OCI-LY3 (cell line): ENCODE measurements at regions not wholly inside any gene's neighbourhood (a gene's known extent, or its start where the extent isn't known, plus 50 kb on each side); places are given as distances from the start of the nearest gene placed in this dataset.

Experiments
- H2AFZ ChIP-seq: fragments of 200-600, 300-600 bp; shearing (Covaris generic); 2 replicates; pipeline ENCODE4 v1.6.0; 2014; ENCODE audit warnings: antibody characterized with exemption, low read depth, low read length
- H3K27ac ChIP-seq: fragments of 200-600, 300-600 bp; sonication (generic); 2 replicates; pipeline ENCODE4 v1.5.1; 2014; ENCODE audit warnings: mild to moderate bottlenecking, low read length, moderate library complexity, mixed read lengths
- H3K27me3 ChIP-seq: fragments of 200-600, 300-600 bp; sonication (generic); 2 replicates; pipeline ENCODE4 v1.6.1; 2014; ENCODE audit warnings: low read depth, low read length, mixed read lengths
- H3K36me3 ChIP-seq: fragments of 200-600, 300-600 bp; sonication (generic); replicated peaks from 2 replicates; pipeline ENCODE3; 2014; ENCODE audit warnings: low read depth, low read length, mixed read lengths
- H3K4me1 ChIP-seq: fragments of 300-600, 200-600 bp; sonication (generic); 2 replicates; pipeline ENCODE4 v1.6.1; 2014; ENCODE audit warnings: low read length, mixed read lengths
- H3K4me2 ChIP-seq: fragments of 200-600, 300-600 bp; sonication (generic); 2 replicates; pipeline ENCODE4 v1.6.1; 2014; ENCODE audit warnings: low read length, mixed read lengths
- H3K4me3 ChIP-seq: fragments of 300-600, 200-600 bp; sonication (generic); 2 replicates; pipeline ENCODE4 v1.5.1; 2014; ENCODE audit warnings: antibody characterized with exemption, mild to moderate bottlenecking, low read length, moderate library complexity
- H3K79me2 ChIP-seq: fragments of 300-600, 200-600 bp; shearing (Covaris generic); 2 replicates; pipeline ENCODE4 v1.6.1; 2014; ENCODE audit warnings: mild to moderate bottlenecking, low read length, mixed read lengths
- H3K9ac ChIP-seq: fragments of 300-600, 200-600 bp; shearing (Covaris generic); 2 replicates; pipeline ENCODE4 v1.6.0; 2014; ENCODE audit warnings: mild to moderate bottlenecking, low read length, moderate library complexity
- H3K9me3 ChIP-seq: fragments of 200-600, 300-600 bp; shearing (Covaris generic); 2 replicates; pipeline ENCODE4 v1.6.1; 2014; ENCODE audit warnings: low read length, mixed read lengths; ENCODE audit not compliant: insufficient read depth
- H4K20me1 ChIP-seq: fragments of 200-600, 300-600 bp; sonication (generic); 2 replicates; pipeline ENCODE4 v1.6.1; 2016; ENCODE audit warnings: low read length, mixed read lengths; ENCODE audit not compliant: insufficient read depth
- CTCF ChIP-seq: fragments of 200-600, 300-600 bp; sonication (generic); IDR thresholded peaks from 2 replicates; pipeline ENCODE4 v1.5.1; 2014; ENCODE audit warnings: antibody characterized with exemption, low read length, low read depth
- EZH2phosphoT487 ChIP-seq: fragments of 200-600 bp; shearing (Covaris generic); IDR thresholded peaks from 2 replicates; pipeline ENCODE4 v1.6.1; 2018; ENCODE audit warnings: antibody characterized with exemption, mixed run types, low read depth

- Histone ChIP-seq H3K79me2 (no peaks in the 10 kb centered on the region), H3K4me1 (no peaks in the 10 kb centered on the region), H3K9me3 (no peaks in the 10 kb centered on the region), H3K27ac (no peak overlapping the region), H3K4me3 (no peak overlapping the region), H3K4me2 (no peak overlapping the region), H2AFZ (no peak overlapping the region), H3K9ac (no peak overlapping the region), H4K20me1 (no peaks in the 10 kb centered on the region), H3K36me3 (no peaks in the 10 kb centered on the region), H3K27me3 (no peaks in the 10 kb centered on the region)
- TF ChIP-seq CTCF: no peak
- no peak for TF ChIP-seq EZH2phosphoT487
These were observed 496.1 kb downstream of the RERGL start for GRCh38 chr12:17593715-17594406.

GRCh38 chr12:17592472-17592871, 497.5 kb downstream of the RERGL start:
- Histone ChIP-seq H4K20me1 (no peaks in the 10 kb centered on the region), H3K9me3 (no peaks in the 10 kb centered on the region), H3K4me3 (no peak overlapping the region), H3K9ac (no peak overlapping the region), H3K4me2 (no peak overlapping the region), H3K4me1 (no peaks in the 10 kb centered on the region), H3K79me2 (no peaks in the 10 kb centered on the region), H2AFZ (no peak overlapping the region), H3K36me3 (no peaks in the 10 kb centered on the region), H3K27ac (no peak overlapping the region), H3K27me3 (no peaks in the 10 kb centered on the region)
- TF ChIP-seq CTCF: no peak
- no peak for TF ChIP-seq EZH2phosphoT487

GRCh38 chr12:17591005-17591681, 498.9 kb downstream of the RERGL start:
- no peak overlapping the region for H3K4me2 ChIP-seq
- H3K4me1 ChIP-seq: no peaks in the 10 kb centered on the region
- no peaks in the 10 kb centered on the region for H3K27me3 ChIP-seq
- no peaks in the 10 kb centered on the region for H3K79me2 ChIP-seq
- no peaks in the 10 kb centered on the region for H3K9me3 ChIP-seq
- TF ChIP-seq CTCF: no peak
- no peak for TF ChIP-seq EZH2phosphoT487
- no peak overlapping the region for H3K27ac ChIP-seq
- no peak overlapping the region for H3K9ac ChIP-seq
- no peak overlapping the region for H3K4me3 ChIP-seq
- H4K20me1 ChIP-seq: no peaks in the 10 kb centered on the region
- H3K36me3 ChIP-seq: no peaks in the 10 kb centered on the region
- H2AFZ ChIP-seq: no peak overlapping the region

- Histone ChIP-seq H3K36me3 (no peaks in the 10 kb centered on the region), H3K4me1 (no peaks in the 10 kb centered on the region), H4K20me1 (no peaks in the 10 kb centered on the region), H3K27me3 (no peaks in the 10 kb centered on the region), H3K4me3 (peak overlapping the region; percentile 44), H3K79me2 (no peaks in the 10 kb centered on the region), H2AFZ (peak overlapping the region; percentile 86), H3K9me3 (no peaks in the 10 kb centered on the region), H3K27ac (no peak overlapping the region), H3K4me2 (peak overlapping the region; percentile 50), H3K9ac (no peak overlapping the region)
- no peak for TF ChIP-seq EZH2phosphoT487
- TF ChIP-seq CTCF: peak; percentile 64
These were observed 501.0 kb downstream of the RERGL start for GRCh38 chr12:17588968-17589367.
